AG10803 (cell line): ENCODE measurements at regions not wholly inside any gene's neighbourhood (a gene's known extent, or its start where the extent isn't known, plus 50 kb on each side); places are given as distances from the start of the nearest gene placed in this dataset.

Experiments
- DNase-seq: peaks from one replicate; pipeline ENCODE4 v3.0.0; 2010; ENCODE audit warnings: low read depth
- H3K4me3 ChIP-seq: 2 replicates; pipeline ENCODE4 v1.5.1; 2011; ENCODE audit warnings: mild to moderate bottlenecking, low read length, control low read depth
- CTCF ChIP-seq: conservative IDR thresholded peaks from 2 replicates; pipeline ENCODE4 v1.5.1; 2011; ENCODE audit warnings: mild to moderate bottlenecking, low read length, control low read depth, inconsistent platforms

- no peak for DNase-seq
- no peak for TF ChIP-seq CTCF
- no peak overlapping the region for H3K4me3 ChIP-seq
Observed at GRCh38 chr20:55264703-55265239, 740.5 kb downstream of the CBLN4 start.

- H3K4me3 ChIP-seq = no peak overlapping the region
- TF ChIP-seq CTCF = no peak
- no peak for DNase-seq
Observed at GRCh38 chr20:55258559-55258958, 746.8 kb downstream of the CBLN4 start.

DNA sequence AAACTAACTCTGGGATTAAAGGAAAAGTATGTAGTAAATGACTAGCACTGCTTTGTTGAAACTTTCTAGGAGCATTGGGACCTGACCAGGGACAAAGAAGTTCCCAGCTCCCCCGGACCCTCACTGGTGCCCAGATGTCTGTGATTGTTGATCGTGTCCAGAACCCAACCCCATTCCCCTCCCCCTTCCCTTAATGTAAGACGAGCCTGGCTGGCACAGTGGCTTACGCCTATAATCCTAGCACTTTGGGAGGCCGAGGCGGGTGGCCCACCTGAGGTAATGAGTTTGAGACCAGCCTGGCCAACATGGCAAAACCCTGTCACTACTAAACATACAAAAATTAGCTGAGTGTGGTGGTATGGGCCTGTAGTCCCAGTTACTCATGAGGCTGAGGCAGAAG is 750.3 kb downstream of the CBLN4 start:
- no peak for TF ChIP-seq CTCF
- H3K4me3 ChIP-seq = no peak overlapping the region
- no peak for DNase-seq

DNA sequence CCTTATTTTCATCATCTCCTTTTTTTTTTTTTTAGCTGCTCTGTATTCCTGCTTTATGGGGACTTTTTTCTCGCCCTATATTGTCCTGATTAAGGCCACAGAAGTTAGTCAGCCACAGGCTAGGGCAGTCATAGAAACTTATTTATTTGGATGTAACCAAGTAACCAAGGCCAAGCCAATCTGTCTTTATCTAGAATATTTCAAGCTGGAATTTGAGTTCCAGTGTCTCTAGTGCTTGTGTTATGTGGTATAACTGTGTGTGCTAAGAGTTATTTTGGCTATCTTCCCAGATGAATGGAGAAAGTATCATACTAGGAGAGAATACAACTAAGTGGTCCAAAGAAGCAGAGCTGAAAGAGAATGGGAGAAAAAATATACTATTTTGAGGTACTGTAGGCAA is 751.5 kb downstream of the CBLN4 start:
- no peak overlapping the region for H3K4me3 ChIP-seq
- no peak for DNase-seq
- TF ChIP-seq CTCF = no peak

- TF ChIP-seq CTCF = no peak
- DNase-seq = no peak
- no peak overlapping the region for H3K4me3 ChIP-seq
Observed at GRCh38 chr20:55252521-55252920, 752.8 kb downstream of the CBLN4 start.

GRCh38 chr20:55251170-55251569 is 754.1 kb downstream of the CBLN4 start:
- no peak for TF ChIP-seq CTCF
- DNase-seq = no peak
- no peak overlapping the region for H3K4me3 ChIP-seq

GRCh38 chr20:55242853-55243252 is 762.5 kb downstream of the CBLN4 start:
- no peak for TF ChIP-seq CTCF
- DNase-seq = no peak
- H3K4me3 ChIP-seq = no peak overlapping the region
